HK-2 (cell line): ENCODE measurements at regions not wholly inside any gene's neighbourhood (a gene's known extent, or its start where the extent isn't known, plus 50 kb on each side); places are given as distances from the start of the nearest gene placed in this dataset.

Experiments
- DNase-seq: peaks from one replicate; pipeline ENCODE4 v3.0.0-alpha.2; 2018; ENCODE audit not compliant: unreplicated experiment

- no peak for DNase-seq
These were observed 90.4 kb downstream of the NUP35 start for GRCh38 chr2:183214680-183215079.

GRCh38 chr2:183215917-183216316, 91.7 kb downstream of the NUP35 start:
- no peak for DNase-seq

GRCh38 chr2:183219888-183220287, 95.6 kb downstream of the NUP35 start:
- no peak for DNase-seq

GRCh38 chr2:183222751-183223150, 98.5 kb downstream of the NUP35 start:
- DNase-seq, result no peak

- DNase-seq, result no peak
These were observed 100.7 kb downstream of the NUP35 start for GRCh38 chr2:183224948-183225347.

GRCh38 chr2:183227176-183227575, 102.9 kb downstream of the NUP35 start:
- no peak for DNase-seq

GRCh38 chr2:183229386-183229785, 105.1 kb downstream of the NUP35 start:
- DNase-seq, result no peak

- no peak for DNase-seq
These were observed 108.1 kb downstream of the NUP35 start for GRCh38 chr2:183232161-183232865.

GRCh38 chr2:183242937-183243336, 118.7 kb downstream of the NUP35 start:
- no peak for DNase-seq

- DNase-seq, result no peak
These were observed 119.5 kb downstream of the NUP35 start for GRCh38 chr2:183243758-183244157.

- no peak for DNase-seq
These were observed 120.1 kb downstream of the NUP35 start for GRCh38 chr2:183244300-183244844.

- DNase-seq, result no peak
These were observed 124.8 kb downstream of the NUP35 start for GRCh38 chr2:183248866-183249567.

GRCh38 chr2:183250061-183250460, 125.8 kb downstream of the NUP35 start:
- no peak for DNase-seq

- DNase-seq, result no peak
These were observed 126.2 kb downstream of the NUP35 start for GRCh38 chr2:183250472-183250871.

GRCh38 chr2:183253441-183254130, 129.3 kb downstream of the NUP35 start:
- DNase-seq, result no peak

GRCh38 chr2:183255411-183255810, 131.2 kb downstream of the NUP35 start:
- no peak for DNase-seq

- DNase-seq, result no peak
These were observed 135.7 kb downstream of the NUP35 start for GRCh38 chr2:183259921-183260320.

- DNase-seq, result no peak
These were observed 136.3 kb downstream of the NUP35 start for GRCh38 chr2:183260527-183260926.

- no peak for DNase-seq
These were observed 140.8 kb downstream of the NUP35 start for GRCh38 chr2:183264890-183265535.

GRCh38 chr2:183267148-183267827, 143.0 kb downstream of the NUP35 start:
- no peak for DNase-seq

GRCh38 chr2:183269956-183270355, 145.7 kb downstream of the NUP35 start:
- DNase-seq, result no peak
